K562 (cell line): ENCODE measurements at regions not wholly inside any gene's neighbourhood (a gene's known extent, or its start where the extent isn't known, plus 50 kb on each side); places are given as distances from the start of the nearest gene placed in this dataset.

Source experiments
- ATAC-seq: fragments of 200-7000 bp; cut with Tn5 transposase; 3 replicates; pipeline ENCODE4 v1.9.1; 2020; ENCODE audit warnings: moderate library complexity
- BruUV-seq: library from RNA; stranded (reverse); fragments of 400-500 nt; replicated peaks from 2 replicates; lab custom pipeline; 2021; lab: Mats Ljungman, UMichigan
- CTCF ChIA-PET: fragments of 300-600 bp; formaldehyde crosslinking; extraction: SDS; loops from one replicate; lab custom pipeline; 2021; ENCODE audit warnings: low intra/inter-chr PET ratio; lab: Yijun Ruan, JAX
- POLR2A ChIA-PET: fragments of 300-600, 350-650 bp; sonication (Branson Sonifier 250); formaldehyde crosslinking; extraction: SDS; loops from one replicate; lab custom pipeline; 2021; ENCODE audit warnings: antibody characterized with exemption, inconsistent platforms; lab: Yijun Ruan, JAX
- DNase-seq, 4 experiments: peaks; one replicate each; pipeline versions ENCODE4 v3.0.0 to v3.0.0-alpha.2; 2011 to 2018; ENCODE audit warnings: low spot score in 3 of 4, mixed read lengths in 3 of 4; ENCODE audit errors: extremely low read depth in 1 of 4
- FAIRE-seq: peaks from 2 replicates; lab custom pipeline; 2011; peaks lifted over from hg19 to GRCh38; lab: Jason Lieb, UNC
- H2AFZ ChIP-seq: 2 replicates; pipeline ENCODE4 v1.6.0; 2011; ENCODE audit warnings: low read depth, low read length, control low read depth, inconsistent platforms
- H3K27ac ChIP-seq: fragments of 200-600 bp; 3 replicates; pipeline ENCODE4 v1.8.0; 2011; ENCODE audit warnings: low read depth, mild to moderate bottlenecking, control low read depth, inconsistent platforms, low read length, moderate library complexity, mixed read lengths; ENCODE audit errors: extremely low read depth
- H3K27me3 ChIP-seq, 2 experiments: fragments of 300-600 bp in 1 of 2; 2 replicates in 1 of 2; 3 replicates in 1 of 2; pipeline versions ENCODE4 v1.6.0 to v1.8.0; 2011; ENCODE audit warnings: inconsistent platforms in 2 of 2, low read length in 2 of 2, mild to moderate bottlenecking in 1 of 2, mixed read lengths in 1 of 2, moderate library complexity in 1 of 2; ENCODE audit not compliant: control insufficient read depth in 2 of 2, insufficient read depth in 2 of 2
- H3K36me3 ChIP-seq: fragments of 300-600 bp; 3 replicates; pipeline ENCODE4 v1.8.0; 2011; ENCODE audit warnings: mild to moderate bottlenecking, low read length, inconsistent platforms; ENCODE audit not compliant: control insufficient read depth, insufficient read depth
- H3K4me1 ChIP-seq, 2 experiments: fragments of 200-600 bp in 1 of 2; replicated peaks in 1 of 2; 2 replicates in 1 of 2; 3 replicates in 1 of 2; pipeline versions ENCODE4 v1.5.1 to v1.8.0; 2011; ENCODE audit warnings: inconsistent platforms in 2 of 2, low read length in 2 of 2, mild to moderate bottlenecking in 1 of 2, mixed read lengths in 1 of 2, moderate library complexity in 1 of 2; ENCODE audit not compliant: control insufficient read depth in 2 of 2, insufficient read depth in 2 of 2
- H3K4me2 ChIP-seq: 2 replicates; pipeline ENCODE4 v1.6.1; 2011; ENCODE audit warnings: low read length, control low read depth, inconsistent platforms, mixed read lengths; ENCODE audit not compliant: insufficient read depth
- H3K4me3 ChIP-seq: fragments of 200-600 bp; sonication (generic), shearing (Covaris generic); 2 replicates; pipeline ENCODE4 v1.5.1; 2016; ENCODE audit warnings: control low read depth, inconsistent platforms
- H3K79me2 ChIP-seq: fragments of 200-600 bp; 3 replicates; pipeline ENCODE4 v1.8.0; 2011; ENCODE audit warnings: low read length, inconsistent platforms; ENCODE audit not compliant: control insufficient read depth, insufficient read depth
- H3K9ac ChIP-seq, 2 experiments: 2 replicates each; pipeline versions ENCODE4 v1.6.0 to v1.6.1; 2011; ENCODE audit warnings: low read depth in 2 of 2, low read length in 2 of 2, control low read depth in 1 of 2, inconsistent platforms in 1 of 2, mild to moderate bottlenecking in 1 of 2, mixed read lengths in 1 of 2; ENCODE audit not compliant: insufficient read depth in 1 of 2
- H3K9me1 ChIP-seq: one replicate; pipeline ENCODE4 v1.6.0; 2011; ENCODE audit warnings: inconsistent platforms, mild to moderate bottlenecking, low read length, moderate library complexity; ENCODE audit not compliant: control insufficient read depth, insufficient read depth
- H3K9me3 ChIP-seq: replicated peaks from 2 replicates; pipeline ENCODE4 v1.5.1; 2011; ENCODE audit warnings: low read depth, low read length, inconsistent platforms; ENCODE audit not compliant: control insufficient read depth, insufficient read depth
- H4K20me1 ChIP-seq: replicated peaks from 2 replicates; pipeline ENCODE4 v1.6.1; 2011; ENCODE audit warnings: low read length, inconsistent platforms, mixed read lengths; ENCODE audit not compliant: control insufficient read depth, insufficient read depth
- KDM5B ChIP-seq: fragments of 200-600 bp; sonication (generic); IDR thresholded peaks from 2 replicates; pipeline ENCODE4 v1.6.1; 2012; ENCODE audit warnings: low read depth, mild to moderate bottlenecking, moderate library complexity, low read length, control low read depth, inconsistent platforms; ENCODE audit not compliant: insufficient replicate concordance
- RBM15 ChIP-seq: fragments of 200-400 bp; formaldehyde crosslinking; IDR thresholded peaks from 2 replicates; pipeline ENCODE4 v1.6.1; 2018; ENCODE audit warnings: mild to moderate bottlenecking, low read length, moderate library complexity; ENCODE audit not compliant: insufficient read depth
- SFPQ ChIP-seq: fragments of 200-400 bp; formaldehyde crosslinking; IDR thresholded peaks from 2 replicates; pipeline ENCODE4 v1.6.1; 2017; ENCODE audit warnings: mild to moderate bottlenecking, low read depth, low read length, moderate library complexity
- SIRT6 ChIP-seq: IDR thresholded peaks from one replicate; pipeline ENCODE4 v1.6.1; 2012; ENCODE audit warnings: low read depth, mild to moderate bottlenecking, control low read depth, inconsistent platforms, low read length, moderate library complexity
- TSHZ1 ChIP-seq: fragments of 250-450 bp; sonication (Bioruptor Pico); IDR thresholded peaks from 2 replicates; pipeline ENCODE4 v1.4.0; 2020; ENCODE audit warnings: mild to moderate bottlenecking, moderate library complexity
- ZNF3 ChIP-seq: fragments of 250-450 bp; sonication (Bioruptor Pico); IDR thresholded peaks from 2 replicates; pipeline ENCODE4 v1.5.0; 2021; ENCODE audit warnings: mild to moderate bottlenecking, moderate library complexity
- ZNF347 ChIP-seq: fragments of 450-650 bp; formaldehyde crosslinking; IDR thresholded peaks from 2 replicates; pipeline ENCODE4 v1.4.0; 2020; ENCODE audit warnings: low read depth, mild to moderate bottlenecking, moderate library complexity
- ZNF696 ChIP-seq: fragments of 250-450 bp; sonication (Bioruptor Pico); conservative IDR thresholded peaks from 2 replicates; pipeline ENCODE4 v1.4.0; 2020; ENCODE audit warnings: mild to moderate bottlenecking, moderate library complexity
- whole genome bisulfite sequencing: fragments of 100-300 bp; shearing (Covaris generic); methylation state at CpG from one replicate; pipeline ENCODE4 v1.1.6; 2016; ENCODE audit warnings: low coverage, mixed read lengths; ENCODE audit not compliant: insufficient coverage; ENCODE audit errors: missing lambda C conversion rate; 5-methylcytosine and 5-hydroxymethylcytosine counted together
- in situ Hi-C: fragments of 300-500 bp; cut with MboI; formaldehyde crosslinking; loops from 4 replicates; pipeline ENCODE4 v1.15.0; 2018; ENCODE audit warnings: inconsistent platforms, mixed read lengths
- intact Hi-C: fragments of 100-400 bp; cut with micrococcal nuclease; formaldehyde crosslinking; loops from 2 replicates; pipeline ENCODE4 v1.14.2; 2022

DNA sequence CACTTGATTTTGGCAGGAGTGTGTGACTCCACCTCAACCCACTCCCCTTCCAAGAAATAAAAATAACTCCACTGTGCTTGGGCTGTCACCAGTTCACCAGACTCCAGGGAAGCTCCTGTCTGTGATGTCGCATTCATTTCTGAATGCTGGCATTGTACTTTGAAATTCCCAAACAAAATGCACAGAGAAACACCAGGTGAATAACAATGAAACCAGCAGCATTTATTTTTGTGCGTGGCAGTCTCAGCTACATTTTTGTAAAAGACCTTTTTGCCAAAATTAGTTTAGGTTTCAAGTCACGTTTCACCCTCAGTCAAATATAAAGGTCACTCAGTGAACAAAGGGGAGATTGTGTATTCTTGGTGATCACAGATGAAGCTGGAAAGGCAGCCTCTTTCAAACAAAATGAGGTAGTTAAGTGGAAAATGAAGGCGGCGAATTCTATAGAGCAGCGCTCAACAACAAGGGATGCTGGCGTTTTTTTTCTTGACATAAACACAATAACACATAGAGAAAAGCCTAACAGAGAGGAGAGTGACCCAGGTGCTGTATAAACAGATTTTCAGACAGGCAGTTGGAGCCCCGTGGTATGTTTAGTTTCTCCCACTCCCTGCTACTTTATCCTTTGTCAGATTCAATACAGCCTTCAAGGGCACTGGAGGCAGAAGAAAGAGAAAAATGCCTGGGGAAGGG lies 210.3 kb upstream of the GCFC2 start:
- intact Hi-C loops, result no loop called here
- no TSS peak for BruUV-seq
- H3K9ac ChIP-seq, result no peak overlapping the region
- H3K79me2 ChIP-seq, result no peaks in the 10 kb centered on the region
- ChIA-PET POLR2A (no interaction called here), CTCF (no interaction called here)
- FAIRE-seq, result no peak
- 36% methylated on average over 8 of the region's 8 CpGs for WGBS
- H3K4me3 ChIP-seq, result no peak overlapping the region
- ATAC-seq, result no peak
- H3K9me3 ChIP-seq, result no peaks in the 10 kb centered on the region; the same call in 1 of the 2 replicates
- H2AFZ ChIP-seq, result no peak overlapping the region
- no peak overlapping the region for H3K4me2 ChIP-seq
- in situ Hi-C loops, result no loop called here
- peaks cover 35% of the 10 kb centered on the region; the same call in 2 of the 3 replicates for H3K36me3 ChIP-seq
- H3K27ac ChIP-seq, result no peak overlapping the region
- H3K4me1 ChIP-seq, result no peaks in the 10 kb centered on the region
- TF ChIP-seq SIRT6 (no peak), SFPQ (no peak), ZNF347 (CRISPR knock-in tag) (no peak), ZNF696 (CRISPR knock-in tag) (no peak), TSHZ1 (CRISPR knock-in tag) (no peak), KDM5B (no peak), ZNF3 (CRISPR knock-in tag) (no peak), RBM15 (no peak)
- no peaks in the 10 kb centered on the region for H3K9me1 ChIP-seq
- H3K27me3 ChIP-seq, result no peaks in the 10 kb centered on the region
- no peaks in the 10 kb centered on the region for H4K20me1 ChIP-seq
- no peak for DNase-seq
